Gastrocnemius medialis (tissue), 4 donors: ENCODE measurements at regions not wholly inside any gene's neighbourhood (a gene's known extent, or its start where the extent isn't known, plus 50 kb on each side); places are given as distances from the start of the nearest gene placed in this dataset.

ENCODE experiments used
- POLR2A ChIP-seq, 2 donors: fragments of 450-650 bp; IDR thresholded peaks; one replicate each; pipeline ENCODE4 v1.6.1; 2017; ENCODE audit warnings: antibody characterized with exemption in 2 of 2, mild to moderate bottlenecking in 2 of 2, moderate library complexity in 2 of 2
- TF ChIP-seq, protein P1 (sequence below), 5 experiments: fragments of 450-650 bp in 3 of 5; fragments of 200-600 bp in 2 of 5; sonication (generic) in 2 of 5; IDR thresholded peaks in 4 of 5; conservative IDR thresholded peaks in 1 of 5; 1 replicate in 4 of 5; 2 replicates in 1 of 5; pipeline ENCODE4 v1.5.1; 2016 to 2019; ENCODE audit warnings: antibody characterized with exemption in 5 of 5, mild to moderate bottlenecking in 3 of 5, moderate library complexity in 3 of 5

DNA sequence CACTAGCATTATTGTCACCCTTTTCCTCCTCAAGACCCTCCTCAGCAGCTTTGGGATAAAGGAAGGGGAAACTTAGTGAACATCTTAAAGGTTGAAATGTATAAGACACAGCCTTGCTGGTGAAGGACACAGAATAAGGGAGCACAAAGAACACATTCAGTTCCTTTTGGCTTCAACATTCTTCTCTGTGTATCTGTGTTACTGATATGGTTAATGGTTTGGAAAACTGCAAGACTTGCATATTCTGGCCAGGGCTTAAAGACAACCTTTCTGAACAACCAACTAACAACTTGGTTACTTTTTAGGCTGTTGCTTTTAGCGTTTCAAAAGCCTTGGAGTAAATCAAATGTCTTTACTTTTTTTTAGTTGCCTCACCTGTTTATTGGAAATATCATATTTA, 680.5 kb downstream of the MECOM start:
- TF ChIP-seq, protein P1, sequence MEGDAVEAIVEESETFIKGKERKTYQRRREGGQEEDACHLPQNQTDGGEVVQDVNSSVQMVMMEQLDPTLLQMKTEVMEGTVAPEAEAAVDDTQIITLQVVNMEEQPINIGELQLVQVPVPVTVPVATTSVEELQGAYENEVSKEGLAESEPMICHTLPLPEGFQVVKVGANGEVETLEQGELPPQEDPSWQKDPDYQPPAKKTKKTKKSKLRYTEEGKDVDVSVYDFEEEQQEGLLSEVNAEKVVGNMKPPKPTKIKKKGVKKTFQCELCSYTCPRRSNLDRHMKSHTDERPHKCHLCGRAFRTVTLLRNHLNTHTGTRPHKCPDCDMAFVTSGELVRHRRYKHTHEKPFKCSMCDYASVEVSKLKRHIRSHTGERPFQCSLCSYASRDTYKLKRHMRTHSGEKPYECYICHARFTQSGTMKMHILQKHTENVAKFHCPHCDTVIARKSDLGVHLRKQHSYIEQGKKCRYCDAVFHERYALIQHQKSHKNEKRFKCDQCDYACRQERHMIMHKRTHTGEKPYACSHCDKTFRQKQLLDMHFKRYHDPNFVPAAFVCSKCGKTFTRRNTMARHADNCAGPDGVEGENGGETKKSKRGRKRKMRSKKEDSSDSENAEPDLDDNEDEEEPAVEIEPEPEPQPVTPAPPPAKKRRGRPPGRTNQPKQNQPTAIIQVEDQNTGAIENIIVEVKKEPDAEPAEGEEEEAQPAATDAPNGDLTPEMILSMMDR (IDR thresholded peaks at IDR 0.05 in 4 of 5, conservative IDR thresholded peaks at IDR 0.05 in 1 of 5): no peak
- no peak for TF ChIP-seq POLR2A (IDR thresholded peaks at IDR 0.05)
